Stomach (tissue), 8 donors: ENCODE measurements at regions not wholly inside any gene's neighbourhood (a gene's known extent, or its start where the extent isn't known, plus 50 kb on each side); places are given as distances from the start of the nearest gene placed in this dataset.

Experiments used
- DNase-seq, 2 donors: peaks; one replicate each; pipeline versions ENCODE4 v3.0.0 to v3.0.0-alpha.2; 2013 to 2019
- H3K27ac ChIP-seq, 5 donors: fragments of 200-600 bp in 4 of 5; sonication (generic) in 4 of 5; one replicate each; pipeline ENCODE4 v1.5.1; 2013 to 2019; ENCODE audit warnings: mild to moderate bottlenecking in 1 of 5, moderate library complexity in 1 of 5
- H3K27me3 ChIP-seq, 3 donors: fragments of 200-600 bp; sonication (generic); one replicate each; pipeline ENCODE4 v1.5.1; 2017 to 2019; ENCODE audit warnings: mixed run types in 1 of 3
- H3K36me3 ChIP-seq, 4 donors: fragments of 200-600 bp; sonication (generic); 1 replicate in 3 of 4; 2 replicates in 1 of 4; pipeline ENCODE4 v1.5.1; 2016 to 2019
- H3K4me1 ChIP-seq, 4 donors: fragments of 200-600 bp; sonication (generic); one replicate each; pipeline ENCODE4 v1.5.1; 2016 to 2019
- H3K4me3 ChIP-seq, 4 donors: fragments of 200-600 bp; sonication (generic) in 3 of 4; one replicate each; pipeline ENCODE4 v1.5.1; 2016 to 2019; ENCODE audit warnings: mild to moderate bottlenecking in 1 of 4
- H3K9me3 ChIP-seq, 4 donors: fragments of 200-600 bp; sonication (generic); one replicate each; pipeline ENCODE4 v1.5.1; 2016 to 2019
- EP300 ChIP-seq: sonication (generic); formaldehyde crosslinking; IDR thresholded peaks from one replicate; pipeline ENCODE4 v1.6.1; 2017; ENCODE audit warnings: antibody characterized with exemption
- POLR2A ChIP-seq, 4 donors: fragments of 450-650 bp; IDR thresholded peaks; one replicate each; pipeline ENCODE4 v1.6.1; 2016; ENCODE audit warnings: antibody characterized with exemption in 4 of 4, control low read depth in 2 of 4, mild to moderate bottlenecking in 1 of 4, moderate library complexity in 1 of 4
- POLR2AphosphoS5 ChIP-seq, 3 donors: sonication (generic); formaldehyde crosslinking; IDR thresholded peaks; one replicate each; pipeline ENCODE4 v1.6.1; 2016; ENCODE audit warnings: antibody characterized with exemption in 3 of 3
- WGBS, 5 donors: extraction: QIAGEN DNeasy Blood & Tissue Kit in 3 of 5; methylation state at CpG; one replicate each; pipeline versions ENCODE4 v1.1.5 to v1.1.7; 2013 to 2018; 5-methylcytosine and 5-hydroxymethylcytosine counted together
- intact Hi-C: fragments of 100-400 bp; cut with DNase I; formaldehyde crosslinking; loops from one replicate; pipeline ENCODE4 v1.15.1; 2023; ENCODE audit warnings: low total_unique reads
- TF ChIP-seq, protein P1 (sequence below), 7 experiments: fragments of 450-650 bp in 4 of 7; fragments of 200-600 bp in 3 of 7; sonication (generic) in 3 of 7; IDR thresholded peaks; one replicate each; pipeline ENCODE4 v1.5.1; 2016 to 2019; ENCODE audit warnings: antibody characterized with exemption in 7 of 7, control low read depth in 2 of 7, mild to moderate bottlenecking in 1 of 7
- donor health status: healthy with polysubstance abuse.
- donor health status: Bipolar disorder and iron deficiency.
- donor health status: healthy.

- WGBS, 5 donors: 50 to 75% (median 58%) methylated on average over 5 of the region's 5 CpGs
- no peak for TF ChIP-seq POLR2AphosphoS5 (IDR thresholded peaks at IDR 0.05)
- TF ChIP-seq, protein P1, sequence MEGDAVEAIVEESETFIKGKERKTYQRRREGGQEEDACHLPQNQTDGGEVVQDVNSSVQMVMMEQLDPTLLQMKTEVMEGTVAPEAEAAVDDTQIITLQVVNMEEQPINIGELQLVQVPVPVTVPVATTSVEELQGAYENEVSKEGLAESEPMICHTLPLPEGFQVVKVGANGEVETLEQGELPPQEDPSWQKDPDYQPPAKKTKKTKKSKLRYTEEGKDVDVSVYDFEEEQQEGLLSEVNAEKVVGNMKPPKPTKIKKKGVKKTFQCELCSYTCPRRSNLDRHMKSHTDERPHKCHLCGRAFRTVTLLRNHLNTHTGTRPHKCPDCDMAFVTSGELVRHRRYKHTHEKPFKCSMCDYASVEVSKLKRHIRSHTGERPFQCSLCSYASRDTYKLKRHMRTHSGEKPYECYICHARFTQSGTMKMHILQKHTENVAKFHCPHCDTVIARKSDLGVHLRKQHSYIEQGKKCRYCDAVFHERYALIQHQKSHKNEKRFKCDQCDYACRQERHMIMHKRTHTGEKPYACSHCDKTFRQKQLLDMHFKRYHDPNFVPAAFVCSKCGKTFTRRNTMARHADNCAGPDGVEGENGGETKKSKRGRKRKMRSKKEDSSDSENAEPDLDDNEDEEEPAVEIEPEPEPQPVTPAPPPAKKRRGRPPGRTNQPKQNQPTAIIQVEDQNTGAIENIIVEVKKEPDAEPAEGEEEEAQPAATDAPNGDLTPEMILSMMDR (IDR thresholded peaks at IDR 0.05): no peak
- no peak for TF ChIP-seq POLR2A (IDR thresholded peaks at IDR 0.05)
- no peak for TF ChIP-seq EP300
- H3K4me3 ChIP-seq: no peak overlapping the region
- H3K27me3 ChIP-seq: peaks cover 0 to 4% (median 0%) of the 10 kb centered on the region in 3 donors
- intact Hi-C loops: no loop called here
- no peaks in the 10 kb centered on the region for H3K36me3 ChIP-seq
- H3K27ac ChIP-seq: no peak overlapping the region
- DNase-seq: no peak
- peaks cover 0 to 2% (median 0%) of the 10 kb centered on the region in 4 donors for H3K4me1 ChIP-seq
- no peaks in the 10 kb centered on the region for H3K9me3 ChIP-seq
Observed at GRCh38 chrX:39157006-39157405, 355.7 kb downstream of the MID1IP1 start.

- intact Hi-C loops: no loop called here
- TF ChIP-seq POLR2A (IDR thresholded peaks at IDR 0.05) (no peak), POLR2AphosphoS5 (IDR thresholded peaks at IDR 0.05) (no peak)
- no peaks in the 10 kb centered on the region for H3K36me3 ChIP-seq
- H3K9me3 ChIP-seq: no peaks in the 10 kb centered on the region
- 34 to 65% (median 54%) methylated on average over 6 of the region's 6 CpGs for WGBS, 5 donors
- peaks cover 0 to 10% (median 4%) of the 10 kb centered on the region in 4 donors for H3K4me1 ChIP-seq
- no peak for DNase-seq
- H3K27ac ChIP-seq: no peak overlapping the region
- H3K27me3 ChIP-seq: peaks cover 0 to 10% (median 0%) of the 10 kb centered on the region in 3 donors
- H3K4me3 ChIP-seq: no peak overlapping the region
Observed at GRCh38 chrX:39157796-39158195, 356.5 kb downstream of the MID1IP1 start.

GRCh38 chrX:39158801-39159657, 357.8 kb downstream of the MID1IP1 start:
- Histone ChIP-seq H3K4me3 (no peak overlapping the region), H3K36me3 (no peaks in the 10 kb centered on the region), H3K27ac (no peak overlapping the region), H3K4me1 (peaks cover 0 to 11% (median 4%) of the 10 kb centered on the region in 4 donors), H3K9me3 (no peaks in the 10 kb centered on the region), H3K27me3 (peaks cover 0 to 10% (median 0%) of the 10 kb centered on the region in 3 donors)
- intact Hi-C loops: no loop called here
- 67 to 74% (median 72%) methylated on average over 10 to 11 of the region's 11 CpGs for WGBS, 5 donors
- TF ChIP-seq EP300: no peak
- TF ChIP-seq, protein P1 (IDR thresholded peaks at IDR 0.05): no peak
- TF ChIP-seq POLR2AphosphoS5 (IDR thresholded peaks at IDR 0.05): no peak
- no peak for TF ChIP-seq POLR2A (IDR thresholded peaks at IDR 0.05)
- DNase-seq: peak in 1 of 2 donors; percentile 36

DNA sequence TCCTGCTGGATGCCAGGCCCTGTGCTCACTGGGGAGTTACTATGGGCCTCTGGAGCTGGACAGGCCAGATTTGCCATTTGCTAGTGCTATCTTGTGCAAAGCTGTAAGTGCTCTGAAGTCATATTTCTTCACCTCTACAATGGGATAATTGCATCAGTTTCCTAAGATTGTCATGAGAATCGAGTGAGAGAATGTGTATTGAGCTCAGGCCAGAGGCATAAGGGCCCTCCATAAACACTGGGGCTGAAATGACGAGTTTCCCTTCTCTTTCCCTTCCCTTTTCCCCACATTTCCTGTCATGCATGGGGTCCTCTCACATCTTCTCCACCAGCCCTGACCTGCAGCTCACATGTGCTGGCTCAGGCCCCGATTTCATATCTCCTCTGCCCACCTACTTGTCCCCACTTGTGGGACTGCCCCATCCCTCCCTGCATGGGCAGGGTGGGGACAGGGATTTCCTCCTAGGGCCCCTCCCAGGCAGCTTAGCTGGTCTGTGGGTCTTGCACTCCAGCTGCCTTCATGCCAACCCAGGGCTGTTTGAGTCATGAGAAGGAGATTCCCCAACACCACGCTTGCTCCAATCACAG, 358.8 kb downstream of the MID1IP1 start:
- no peak overlapping the region for H3K27ac ChIP-seq
- no peaks in the 10 kb centered on the region for H3K9me3 ChIP-seq
- H3K4me1 ChIP-seq: peaks cover 0 to 11% (median 4%) of the 10 kb centered on the region in 4 donors
- WGBS, 5 donors: 66 to 85% (median 84%) methylated on average over 4 of the region's 4 CpGs
- TF ChIP-seq EP300 (no peak), POLR2A (IDR thresholded peaks at IDR 0.05) (no peak), POLR2AphosphoS5 (IDR thresholded peaks at IDR 0.05) (no peak)
- TF ChIP-seq, protein P1 (IDR thresholded peaks at IDR 0.05): no peak
- H3K27me3 ChIP-seq: peaks cover 0 to 10% (median 0%) of the 10 kb centered on the region in 3 donors
- no peaks in the 10 kb centered on the region for H3K36me3 ChIP-seq
- H3K4me3 ChIP-seq: no peak overlapping the region
- DNase-seq: no peak
- intact Hi-C loops: no loop called here
